ENCODE measurements at regions not wholly inside any gene's neighbourhood (a gene's known extent, or its start where the extent isn't known, plus 50 kb on each side); places are given as distances from the start of the nearest gene placed in this dataset.
A peak's percentile ranks its signal among the peaks of the same experiment; 100 is the strongest.

GRCh38 chr3:191148131-191148530 is 50.9 kb upstream of the OSTN start:
- TF ChIP-seq, protein P1, sequence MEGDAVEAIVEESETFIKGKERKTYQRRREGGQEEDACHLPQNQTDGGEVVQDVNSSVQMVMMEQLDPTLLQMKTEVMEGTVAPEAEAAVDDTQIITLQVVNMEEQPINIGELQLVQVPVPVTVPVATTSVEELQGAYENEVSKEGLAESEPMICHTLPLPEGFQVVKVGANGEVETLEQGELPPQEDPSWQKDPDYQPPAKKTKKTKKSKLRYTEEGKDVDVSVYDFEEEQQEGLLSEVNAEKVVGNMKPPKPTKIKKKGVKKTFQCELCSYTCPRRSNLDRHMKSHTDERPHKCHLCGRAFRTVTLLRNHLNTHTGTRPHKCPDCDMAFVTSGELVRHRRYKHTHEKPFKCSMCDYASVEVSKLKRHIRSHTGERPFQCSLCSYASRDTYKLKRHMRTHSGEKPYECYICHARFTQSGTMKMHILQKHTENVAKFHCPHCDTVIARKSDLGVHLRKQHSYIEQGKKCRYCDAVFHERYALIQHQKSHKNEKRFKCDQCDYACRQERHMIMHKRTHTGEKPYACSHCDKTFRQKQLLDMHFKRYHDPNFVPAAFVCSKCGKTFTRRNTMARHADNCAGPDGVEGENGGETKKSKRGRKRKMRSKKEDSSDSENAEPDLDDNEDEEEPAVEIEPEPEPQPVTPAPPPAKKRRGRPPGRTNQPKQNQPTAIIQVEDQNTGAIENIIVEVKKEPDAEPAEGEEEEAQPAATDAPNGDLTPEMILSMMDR (IDR thresholded peaks at IDR 0.05; ENCODE audit: low read depth, low read length), result no peak
- no peak for DNase-seq (ENCODE audit: extremely low read depth, low read depth)

GRCh38 chr3:191143224-191143623 is 55.8 kb upstream of the OSTN start:
- no peak for DNase-seq (ENCODE audit: extremely low read depth, low read depth)
- TF ChIP-seq, protein P1 (IDR thresholded peaks at IDR 0.05; ENCODE audit: low read depth, low read length), result no peak

DNA sequence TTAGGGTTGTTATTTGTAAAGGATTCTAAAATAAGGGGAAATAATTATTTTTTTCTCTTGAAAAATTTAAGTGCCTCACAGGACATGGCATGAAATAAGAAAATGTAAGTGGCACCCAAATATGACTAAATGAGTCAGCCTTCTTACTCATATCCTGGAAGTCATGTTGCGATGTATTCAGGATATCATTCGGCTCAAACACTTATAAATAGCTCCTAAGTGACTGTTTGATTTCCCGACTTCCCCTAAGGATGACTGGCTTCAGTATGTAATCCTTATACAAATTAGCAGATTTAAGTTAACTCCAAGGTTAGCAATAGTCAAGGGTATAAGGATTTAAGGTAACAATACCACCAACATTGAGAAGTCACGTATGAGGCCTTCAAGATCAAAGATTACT is 57.3 kb upstream of the OSTN start:
- DNase-seq (ENCODE audit: extremely low read depth, low read depth), result peak; percentile 8
- TF ChIP-seq, protein P1 (IDR thresholded peaks at IDR 0.05; ENCODE audit: low read depth, low read length), result no peak

DNA sequence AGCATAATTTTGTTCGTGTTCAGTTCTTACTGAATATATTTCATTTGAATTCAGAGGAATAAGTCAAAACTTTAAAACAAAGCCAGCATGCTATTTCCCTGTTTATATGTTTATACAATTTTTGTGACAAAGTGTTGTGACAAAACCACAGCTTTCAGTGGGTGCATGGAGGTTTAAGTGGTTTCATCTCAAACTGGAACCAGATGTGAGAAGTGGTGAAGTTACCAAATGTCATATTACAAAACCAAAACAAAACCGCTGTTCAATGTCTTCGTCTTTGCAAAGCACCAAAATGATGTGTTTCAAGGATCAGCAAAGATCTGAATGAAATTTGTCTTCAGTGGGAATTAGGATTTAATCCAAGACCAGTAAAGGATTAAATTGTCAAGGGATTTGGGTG is 59.3 kb upstream of the OSTN start:
- DNase-seq (ENCODE audit: extremely low read depth, low read depth), result no peak
- TF ChIP-seq, protein P1 (IDR thresholded peaks at IDR 0.05; ENCODE audit: low read depth, low read length), result no peak

- TF ChIP-seq, protein P1 (IDR thresholded peaks at IDR 0.05; ENCODE audit: low read depth, low read length), result no peak
- no peak for DNase-seq (ENCODE audit: extremely low read depth, low read depth)
Measured at GRCh38 chr3:191138937-191139336, 60.1 kb upstream of the OSTN start.

DNA sequence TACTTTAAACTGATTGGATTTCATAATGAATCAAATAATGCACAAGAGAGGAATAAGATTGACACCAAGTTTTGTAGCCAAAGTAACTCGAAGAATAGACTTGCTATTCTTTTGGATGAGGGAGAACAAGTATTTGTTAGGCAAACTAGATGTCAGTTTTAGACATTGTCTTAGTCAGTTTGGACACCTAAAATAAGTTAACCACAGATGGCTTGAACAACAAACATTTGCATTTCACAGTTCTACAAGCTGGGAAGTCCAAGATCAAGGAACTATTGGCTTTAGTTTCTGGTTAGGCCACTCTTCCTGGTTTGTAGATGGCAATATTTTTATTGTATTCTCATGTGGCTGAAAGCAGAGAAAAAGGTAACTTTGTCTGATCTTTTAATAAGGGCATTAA is 61.3 kb upstream of the OSTN start:
- DNase-seq (ENCODE audit: extremely low read depth, low read depth), result no peak
- TF ChIP-seq, protein P1 (IDR thresholded peaks at IDR 0.05; ENCODE audit: low read depth, low read length), result no peak

DNA sequence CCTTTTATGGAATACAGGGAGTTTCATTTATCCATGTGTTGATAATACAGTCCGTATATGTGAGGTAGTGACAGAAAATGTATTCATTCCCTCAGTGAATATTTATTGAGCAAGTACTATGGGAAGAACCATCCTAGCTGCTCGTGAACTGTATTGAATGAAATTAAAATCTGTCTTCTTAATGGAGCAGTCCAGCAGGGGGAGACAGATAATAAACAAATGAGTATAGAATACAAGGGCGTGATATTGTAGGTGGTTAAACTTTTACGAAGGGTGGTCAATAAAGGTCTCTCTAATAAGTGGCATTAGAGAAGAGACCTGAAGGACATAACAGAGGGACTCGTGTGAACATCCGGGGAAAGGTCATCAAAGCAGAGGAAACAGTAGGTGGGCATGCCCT is 62.7 kb upstream of the OSTN start:
- TF ChIP-seq, protein P1 (IDR thresholded peaks at IDR 0.05; ENCODE audit: low read depth, low read length), result peak; percentile 29
- DNase-seq (ENCODE audit: extremely low read depth, low read depth), result no peak

All from AG09319 (cell line).